Retinal pigment epithelial cell (primary cell): ENCODE measurements at regions not wholly inside any gene's neighbourhood (a gene's known extent, or its start where the extent isn't known, plus 50 kb on each side); places are given as distances from the start of the nearest gene placed in this dataset.
"Not testable (repeated sequence)": the region's sequence is repeated elsewhere in the genome, so short reads cannot be mapped to it uniquely, and the experiment has no call there.

ENCODE experiments used
- DNase-seq: peaks from one replicate; pipeline ENCODE4 v3.0.0-alpha.2; 2010; ENCODE audit warnings: low read depth
- H3K4me3 ChIP-seq: 2 replicates; pipeline ENCODE4 v1.5.1; 2011; ENCODE audit warnings: mild to moderate bottlenecking, low read length, control low read depth, moderate library complexity
- TF ChIP-seq, protein P1 (sequence below): conservative IDR thresholded peaks from 2 replicates; pipeline ENCODE4 v1.5.1; 2011; ENCODE audit warnings: low read depth, low read length, control low read depth, inconsistent platforms

DNA sequence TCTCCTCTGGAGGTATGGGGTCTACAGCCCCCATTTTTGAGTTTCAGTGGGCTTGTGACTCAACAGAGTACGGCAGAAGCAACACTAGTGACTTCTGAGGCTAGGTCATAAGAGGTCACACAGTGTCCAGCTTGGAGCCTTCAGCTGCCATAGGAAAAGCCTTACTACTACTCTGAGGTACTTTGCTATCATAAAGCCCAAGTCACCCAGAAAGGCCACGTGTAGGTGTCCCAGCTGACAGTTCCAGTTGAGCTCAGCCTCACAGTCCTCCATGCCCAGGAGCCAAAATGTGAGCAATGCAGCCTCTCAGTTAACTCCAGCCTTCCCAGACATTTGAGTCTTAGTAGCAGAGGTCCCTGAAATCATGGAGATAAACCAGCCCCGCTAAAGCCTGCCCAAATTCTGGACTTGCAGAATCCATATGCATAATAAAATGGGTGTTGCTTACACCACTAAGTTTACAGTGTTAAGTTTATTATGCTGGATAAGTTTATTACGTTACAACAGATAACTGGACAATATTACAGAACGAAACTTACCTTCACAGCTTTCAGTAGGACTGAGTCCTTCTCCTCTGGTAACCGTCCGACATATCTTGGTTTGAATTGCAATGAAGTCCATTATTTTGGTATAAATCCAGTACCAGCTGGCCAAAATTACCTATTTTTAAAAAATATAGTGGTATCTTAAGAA is 181.1 kb downstream of the AVL9 start:
- no peak for DNase-seq
- H3K4me3 ChIP-seq: no peak overlapping the region
- TF ChIP-seq, protein P1, sequence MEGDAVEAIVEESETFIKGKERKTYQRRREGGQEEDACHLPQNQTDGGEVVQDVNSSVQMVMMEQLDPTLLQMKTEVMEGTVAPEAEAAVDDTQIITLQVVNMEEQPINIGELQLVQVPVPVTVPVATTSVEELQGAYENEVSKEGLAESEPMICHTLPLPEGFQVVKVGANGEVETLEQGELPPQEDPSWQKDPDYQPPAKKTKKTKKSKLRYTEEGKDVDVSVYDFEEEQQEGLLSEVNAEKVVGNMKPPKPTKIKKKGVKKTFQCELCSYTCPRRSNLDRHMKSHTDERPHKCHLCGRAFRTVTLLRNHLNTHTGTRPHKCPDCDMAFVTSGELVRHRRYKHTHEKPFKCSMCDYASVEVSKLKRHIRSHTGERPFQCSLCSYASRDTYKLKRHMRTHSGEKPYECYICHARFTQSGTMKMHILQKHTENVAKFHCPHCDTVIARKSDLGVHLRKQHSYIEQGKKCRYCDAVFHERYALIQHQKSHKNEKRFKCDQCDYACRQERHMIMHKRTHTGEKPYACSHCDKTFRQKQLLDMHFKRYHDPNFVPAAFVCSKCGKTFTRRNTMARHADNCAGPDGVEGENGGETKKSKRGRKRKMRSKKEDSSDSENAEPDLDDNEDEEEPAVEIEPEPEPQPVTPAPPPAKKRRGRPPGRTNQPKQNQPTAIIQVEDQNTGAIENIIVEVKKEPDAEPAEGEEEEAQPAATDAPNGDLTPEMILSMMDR: no peak

DNA sequence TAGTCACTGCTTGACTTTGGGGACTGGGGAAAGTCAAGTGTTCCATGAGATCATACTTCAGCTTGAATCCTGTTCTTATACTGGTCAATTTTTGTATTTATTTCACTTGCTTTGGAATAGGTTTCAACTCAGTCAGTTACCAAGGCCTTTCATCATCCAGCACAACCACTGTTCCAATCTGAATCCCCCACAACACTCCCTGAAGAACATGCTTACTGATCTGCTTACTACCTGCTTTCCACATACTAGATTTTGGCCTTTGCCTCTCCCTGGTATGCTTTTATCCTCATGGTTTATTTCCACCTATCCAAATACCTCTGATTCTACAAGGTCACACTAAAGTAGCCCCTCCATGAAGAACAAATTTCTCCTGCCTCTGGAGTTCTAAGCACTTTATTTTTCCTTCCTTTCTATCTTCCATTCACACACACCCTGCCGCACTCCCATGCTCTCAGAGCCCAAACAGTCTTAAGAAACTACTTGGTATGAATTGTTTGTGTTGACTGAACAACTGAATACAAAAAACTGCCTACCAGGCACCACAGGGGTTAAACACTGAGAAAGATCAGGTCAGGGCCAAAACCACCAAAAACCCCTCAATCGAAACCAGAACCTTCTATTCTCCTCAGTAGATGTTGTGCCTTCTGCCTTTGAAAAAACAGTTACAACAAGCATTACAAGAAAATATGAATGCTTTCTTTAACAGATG is 178.1 kb downstream of the AVL9 start:
- no peak for DNase-seq
- no peak overlapping the region for H3K4me3 ChIP-seq
- TF ChIP-seq, protein P1: no peak

DNA sequence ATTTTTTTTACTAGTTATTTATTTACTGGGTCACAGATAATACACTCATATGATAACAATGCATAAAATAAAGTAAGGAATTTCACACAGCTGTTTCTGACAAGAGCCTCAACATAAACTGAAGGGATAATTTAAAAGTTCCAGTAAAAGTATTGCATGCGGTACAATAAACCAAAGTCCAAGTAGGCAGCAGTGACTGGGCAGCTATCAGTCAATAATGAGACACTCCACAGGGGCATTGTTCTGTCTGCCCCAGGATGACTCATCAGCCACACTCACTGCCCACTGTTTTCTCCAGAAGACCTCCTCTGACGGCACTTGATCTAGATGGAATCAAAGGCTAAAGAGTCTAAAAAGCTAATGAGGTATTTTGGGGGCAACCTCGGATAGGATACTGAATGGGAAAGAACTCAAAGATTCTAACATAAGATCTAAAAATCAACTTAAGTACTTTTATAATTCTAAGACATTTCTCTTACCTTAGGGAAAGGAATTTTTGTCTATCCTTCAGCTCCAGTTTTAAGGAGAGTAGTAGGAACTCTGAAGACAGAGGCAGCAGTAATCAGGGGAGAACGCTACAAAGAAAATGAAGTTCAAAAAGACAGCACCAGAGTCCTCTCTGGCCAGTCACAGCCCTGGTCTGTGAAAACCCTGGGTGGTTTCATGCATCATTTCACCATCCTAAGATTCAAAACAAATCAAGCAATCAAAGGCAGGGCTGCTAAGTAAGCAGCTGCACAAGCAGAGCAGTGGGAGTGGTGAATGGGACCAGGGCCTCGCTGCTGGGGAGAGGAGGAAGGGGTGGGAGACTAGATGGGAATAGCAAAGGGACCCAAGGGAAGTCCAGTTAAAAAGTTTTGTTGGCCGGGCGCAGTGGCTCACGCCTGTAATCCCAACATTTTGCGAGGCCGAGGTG is 175.1 kb downstream of the AVL9 start:
- TF ChIP-seq, protein P1: no peak
- H3K4me3 ChIP-seq: no peak overlapping the region
- DNase-seq: peak; percentile 28

DNA sequence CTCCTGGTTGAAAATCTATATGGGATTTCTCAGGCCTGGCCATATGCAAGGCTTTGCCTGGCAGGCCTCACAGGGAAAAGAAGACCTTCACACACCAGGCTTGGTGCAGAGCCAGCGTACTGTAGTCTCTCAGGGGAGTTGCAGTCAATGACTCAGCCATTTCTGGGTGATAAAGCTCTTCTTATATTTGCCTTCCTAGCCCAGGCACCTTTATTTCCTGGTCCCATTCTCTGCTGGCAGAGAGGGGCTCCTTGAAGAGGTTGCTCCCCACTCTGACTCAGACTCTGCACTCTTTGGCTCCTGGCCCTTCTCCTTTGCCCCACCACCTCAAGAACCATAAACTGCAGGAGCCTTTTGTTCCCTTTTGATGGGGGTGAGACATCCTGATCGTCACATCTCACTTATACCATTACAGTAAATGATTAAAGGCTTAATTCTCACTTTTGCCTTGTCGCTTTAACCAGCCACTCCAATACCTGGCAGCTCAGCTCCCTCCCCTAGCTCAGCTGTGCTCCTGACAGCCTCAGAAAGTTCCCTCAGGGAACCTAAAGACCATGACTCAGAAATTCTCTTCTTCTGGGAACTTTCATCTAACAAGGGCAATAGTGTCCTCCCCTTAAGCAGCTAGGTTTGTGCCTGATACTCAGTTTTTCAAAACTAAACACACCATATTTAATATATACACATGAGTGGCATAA is 174.0 kb downstream of the AVL9 start:
- H3K4me3 ChIP-seq: not testable (repeated sequence)
- peak; percentile 28 for DNase-seq

DNA sequence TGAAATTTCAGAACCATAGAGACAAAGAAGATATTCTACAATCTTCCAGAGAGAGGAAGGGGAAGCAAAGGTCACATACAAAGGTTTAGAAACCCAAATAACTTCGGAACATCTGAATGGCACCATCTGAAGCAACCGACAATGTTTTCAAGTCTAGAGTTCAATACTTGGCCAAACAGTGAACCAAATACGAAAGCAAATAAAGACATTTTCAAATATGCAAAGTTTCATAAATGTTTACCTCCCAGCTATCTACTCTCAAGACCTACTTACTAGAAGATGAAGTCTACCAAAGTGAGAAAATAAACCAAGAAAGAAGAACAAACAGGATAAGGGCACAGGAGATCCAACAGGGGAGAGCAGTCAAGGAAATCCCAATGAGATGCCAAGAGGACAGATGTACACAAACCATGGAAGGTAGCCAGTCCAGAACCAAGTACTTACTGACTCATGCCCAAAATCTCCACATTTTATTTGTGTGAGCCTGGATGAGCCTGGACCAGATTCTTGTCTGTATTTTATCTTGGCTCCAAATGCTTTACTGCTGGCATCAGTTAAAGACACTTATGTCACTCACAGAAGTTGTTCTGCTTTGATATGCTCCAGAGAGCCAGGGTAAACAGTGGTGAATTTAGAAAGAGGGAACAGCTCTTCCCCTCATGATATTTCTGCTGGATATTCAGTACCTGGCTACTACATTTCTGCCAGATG is 173.3 kb downstream of the AVL9 start:
- DNase-seq, H3K4me3 ChIP-seq: not testable (repeated sequence)

DNA sequence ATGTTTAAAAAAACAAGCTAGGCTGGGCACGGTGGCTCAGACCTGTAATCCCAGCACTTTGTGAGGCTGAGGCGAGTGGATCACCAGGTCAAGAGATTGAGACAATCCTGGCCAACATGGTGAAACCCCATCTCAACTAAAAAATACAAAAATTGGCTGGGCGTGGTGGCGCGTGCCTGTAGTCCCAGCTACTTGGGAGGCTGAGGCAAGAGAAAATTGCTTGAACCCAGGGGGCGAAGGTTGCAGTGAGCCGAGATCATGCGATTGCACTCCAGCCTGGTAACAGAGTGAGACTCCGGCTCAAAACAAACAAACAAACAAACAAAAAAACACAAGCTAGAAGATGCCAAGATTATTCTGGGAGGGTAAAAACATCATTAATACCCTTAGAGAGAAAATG is 172.3 kb downstream of the AVL9 start:
- H3K4me3 ChIP-seq, DNase-seq: not testable (repeated sequence)

DNA sequence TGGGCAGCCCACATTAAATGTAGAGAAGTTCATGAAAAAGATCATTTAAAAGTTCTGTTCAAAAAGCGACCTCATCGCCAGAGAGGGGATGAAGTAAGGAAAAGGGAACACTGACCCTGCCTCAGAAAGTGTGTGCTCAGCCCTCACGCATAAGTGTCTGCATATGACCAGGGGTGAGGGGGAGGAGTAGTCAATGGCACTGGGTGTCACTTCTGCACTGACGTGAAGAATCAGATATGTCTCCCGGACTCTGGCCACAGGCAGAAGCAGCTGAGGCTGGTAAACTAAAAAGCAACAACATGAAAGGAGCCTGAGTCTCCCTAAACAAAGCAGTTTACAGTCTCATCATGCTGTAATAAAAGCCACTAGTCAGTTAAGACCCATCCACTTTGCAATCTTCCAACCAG is 168.5 kb downstream of the AVL9 start:
- not testable (repeated sequence) for DNase-seq, H3K4me3 ChIP-seq

DNA sequence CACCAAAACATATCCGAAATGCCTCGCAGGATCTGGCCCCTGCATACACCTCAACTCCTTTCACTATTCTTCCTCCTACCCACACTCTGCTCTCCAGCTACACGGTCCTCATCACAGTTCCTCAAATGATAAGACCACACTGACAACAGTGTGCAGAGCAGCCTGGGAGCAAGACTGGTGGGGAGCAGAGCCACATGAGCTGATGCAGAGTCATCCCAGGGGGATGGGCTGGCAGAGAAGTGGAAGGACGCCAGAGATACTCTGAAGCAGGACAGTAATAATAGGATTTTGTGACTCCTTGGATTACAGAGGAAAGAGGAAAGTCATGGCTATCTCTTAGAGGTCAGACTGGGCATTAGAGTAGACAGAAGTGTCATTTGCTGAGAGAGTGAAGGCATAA is 167.2 kb downstream of the AVL9 start:
- not testable (repeated sequence) for DNase-seq, H3K4me3 ChIP-seq

DNA sequence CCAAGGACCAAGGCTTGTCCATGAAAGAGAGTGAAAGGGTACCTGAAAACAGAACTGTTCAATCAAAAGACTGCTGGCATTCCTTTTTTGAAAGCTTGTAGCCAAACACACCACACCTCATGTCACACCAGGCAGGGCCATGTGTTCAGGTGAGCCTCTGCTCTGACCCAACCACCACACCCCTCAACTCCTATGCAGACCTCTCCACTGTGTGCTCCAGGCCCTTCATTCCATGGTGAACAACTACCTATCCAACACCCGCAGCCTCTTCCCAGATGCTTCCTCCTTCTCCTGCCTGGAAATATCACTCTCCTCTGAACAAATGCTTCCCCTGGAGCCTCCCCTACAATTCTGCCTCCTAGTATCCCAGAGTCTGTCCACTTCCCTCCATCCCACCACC is 166.6 kb downstream of the AVL9 start:
- DNase-seq: no peak
- TF ChIP-seq, protein P1: no peak
- H3K4me3 ChIP-seq: no peak overlapping the region
